ENCODE measurements at regions not wholly inside any gene's neighbourhood (a gene's known extent, or its start where the extent isn't known, plus 50 kb on each side); places are given as distances from the start of the nearest gene placed in this dataset.

- no peak for TF ChIP-seq CTCF (conservative IDR thresholded peaks at IDR 0.05)
- TF ChIP-seq ZFX (IDR thresholded peaks at IDR 0.05), result no peak
These were observed 418.8 kb upstream of the SPHKAP start for GRCh38 chr2:228600265-228600664.

Measured in C4-2B (cell line).